Skeletal muscle tissue (tissue), 3 donors: ENCODE measurements at regions not wholly inside any gene's neighbourhood (a gene's known extent, or its start where the extent isn't known, plus 50 kb on each side); places are given as distances from the start of the nearest gene placed in this dataset.

Experiments
- H3K27ac ChIP-seq: one replicate; pipeline ENCODE4 v1.7.0; 2013; ENCODE audit warnings: mild to moderate bottlenecking, low read depth, low read length, inconsistent platforms
- H3K27me3 ChIP-seq, 3 donors: one replicate each; pipeline ENCODE4 v1.7.0; 2013; ENCODE audit warnings: low read length in 3 of 3; ENCODE audit not compliant: control insufficient read depth in 3 of 3, insufficient read depth in 3 of 3
- H3K36me3 ChIP-seq, 3 donors: one replicate each; pipeline ENCODE4 v1.7.0; 2013; ENCODE audit warnings: low read length in 3 of 3; ENCODE audit not compliant: control insufficient read depth in 3 of 3, insufficient read depth in 3 of 3
- H3K4me1 ChIP-seq, 3 donors: one replicate each; pipeline ENCODE4 v1.7.0; 2013; ENCODE audit warnings: low read length in 3 of 3, mild to moderate bottlenecking in 3 of 3; ENCODE audit not compliant: control insufficient read depth in 3 of 3, insufficient read depth in 3 of 3
- H3K4me3 ChIP-seq, 3 donors: one replicate each; pipeline ENCODE4 v1.7.0; 2013; ENCODE audit warnings: low read length in 3 of 3
- H3K9ac ChIP-seq, 3 donors: one replicate each; pipeline ENCODE4 v1.7.0; 2013; ENCODE audit warnings: low read length in 3 of 3, mild to moderate bottlenecking in 3 of 3, moderate library complexity in 2 of 3, low read depth in 1 of 3
- H3K9me3 ChIP-seq, 3 donors: one replicate each; pipeline ENCODE4 v1.7.0; 2013; ENCODE audit warnings: low read length in 3 of 3; ENCODE audit not compliant: control insufficient read depth in 3 of 3
- donor health status: Osteomylitis.

GRCh38 chrX:4129626-4130025 lies 416.2 kb upstream of the PRKX start:
- Histone ChIP-seq H3K4me3 (no peak overlapping the region), H3K9me3 (peaks cover 0 to 3% (median 0%) of the 10 kb centered on the region in 3 donors), H3K27ac (no peak overlapping the region), H3K36me3 (no peaks in the 10 kb centered on the region), H3K4me1 (no peaks in the 10 kb centered on the region), H3K9ac (no peak overlapping the region), H3K27me3 (no peaks in the 10 kb centered on the region)

GRCh38 chrX:4118666-4119530 lies 405.4 kb upstream of the PRKX start:
- H3K4me3 ChIP-seq, result no peak overlapping the region
- H3K9me3 ChIP-seq, result peaks cover 0 to 2% (median 0%) of the 10 kb centered on the region in 3 donors
- no peak overlapping the region for H3K9ac ChIP-seq
- H3K27me3 ChIP-seq, result no peaks in the 10 kb centered on the region
- H3K4me1 ChIP-seq, result no peaks in the 10 kb centered on the region
- H3K36me3 ChIP-seq, result no peaks in the 10 kb centered on the region
- H3K27ac ChIP-seq, result no peak overlapping the region

GRCh38 chrX:4110964-4111363 lies 397.5 kb upstream of the PRKX start:
- H3K9me3 ChIP-seq, result peaks cover 0 to 2% (median 0%) of the 10 kb centered on the region in 3 donors

GRCh38 chrX:4094926-4095325 lies 381.5 kb upstream of the PRKX start:
- H3K9ac ChIP-seq, result no peak overlapping the region
- no peak overlapping the region for H3K4me3 ChIP-seq
- H3K4me1 ChIP-seq, result no peaks in the 10 kb centered on the region
- H3K9me3 ChIP-seq, result no peaks in the 10 kb centered on the region
- H3K36me3 ChIP-seq, result no peaks in the 10 kb centered on the region
- H3K27ac ChIP-seq, result no peak overlapping the region
- no peaks in the 10 kb centered on the region for H3K27me3 ChIP-seq

More at GRCh38 chrX:4110964-4111363, 397.5 kb upstream of the PRKX start:
- no peaks in the 10 kb centered on the region for H3K27me3 ChIP-seq
- no peaks in the 10 kb centered on the region for H3K4me1 ChIP-seq
- no peaks in the 10 kb centered on the region for H3K36me3 ChIP-seq
- H3K27ac ChIP-seq, result no peak overlapping the region
- no peak overlapping the region for H3K4me3 ChIP-seq
- H3K9ac ChIP-seq, result no peak overlapping the region

- Histone ChIP-seq H3K9me3 (no peaks in the 10 kb centered on the region), H3K36me3 (no peaks in the 10 kb centered on the region), H3K27ac (no peak overlapping the region), H3K9ac (no peak overlapping the region), H3K4me3 (no peak overlapping the region), H3K27me3 (no peaks in the 10 kb centered on the region), H3K4me1 (no peaks in the 10 kb centered on the region)
Observed at GRCh38 chrX:4091046-4091760, 377.8 kb upstream of the PRKX start.

- Histone ChIP-seq H3K4me1 (no peaks in the 10 kb centered on the region), H3K27ac (no peak overlapping the region), H3K4me3 (no peak overlapping the region), H3K9ac (no peak overlapping the region), H3K36me3 (no peaks in the 10 kb centered on the region), H3K9me3 (peaks cover 0 to 2% (median 0%) of the 10 kb centered on the region in 3 donors), H3K27me3 (no peaks in the 10 kb centered on the region)
Observed at GRCh38 chrX:4059893-4060292, 346.4 kb upstream of the PRKX start.

- H3K27me3 ChIP-seq, result no peaks in the 10 kb centered on the region
- no peak overlapping the region for H3K4me3 ChIP-seq
- no peak overlapping the region for H3K27ac ChIP-seq
- H3K9ac ChIP-seq, result no peak overlapping the region
- H3K4me1 ChIP-seq, result no peaks in the 10 kb centered on the region
- H3K36me3 ChIP-seq, result no peaks in the 10 kb centered on the region
- H3K9me3 ChIP-seq, result peaks cover 0 to 2% (median 0%) of the 10 kb centered on the region in 3 donors
Observed at GRCh38 chrX:4043951-4044350, 330.5 kb upstream of the PRKX start.

GRCh38 chrX:4035874-4036273 lies 322.4 kb upstream of the PRKX start:
- H3K9me3 ChIP-seq, result no peaks in the 10 kb centered on the region
- H3K27ac ChIP-seq, result no peak overlapping the region
- H3K27me3 ChIP-seq, result no peaks in the 10 kb centered on the region
- no peaks in the 10 kb centered on the region for H3K4me1 ChIP-seq
- no peaks in the 10 kb centered on the region for H3K36me3 ChIP-seq
- H3K4me3 ChIP-seq, result no peak overlapping the region
- H3K9ac ChIP-seq, result no peak overlapping the region

GRCh38 chrX:4028151-4028550 lies 314.7 kb upstream of the PRKX start:
- Histone ChIP-seq H3K4me3 (no peak overlapping the region), H3K27ac (no peak overlapping the region), H3K27me3 (no peaks in the 10 kb centered on the region), H3K9ac (no peak overlapping the region), H3K4me1 (no peaks in the 10 kb centered on the region), H3K36me3 (no peaks in the 10 kb centered on the region), H3K9me3 (no peaks in the 10 kb centered on the region)

GRCh38 chrX:4005281-4005680 lies 291.8 kb upstream of the PRKX start:
- H3K4me3 ChIP-seq, result no peak overlapping the region
- no peaks in the 10 kb centered on the region for H3K36me3 ChIP-seq
- no peak overlapping the region for H3K9ac ChIP-seq
- no peaks in the 10 kb centered on the region for H3K27me3 ChIP-seq
- peaks cover 0 to 3% (median 0%) of the 10 kb centered on the region in 3 donors for H3K9me3 ChIP-seq
- no peak overlapping the region for H3K27ac ChIP-seq
- H3K4me1 ChIP-seq, result no peaks in the 10 kb centered on the region
